SK-N-MC (cell line): ENCODE measurements at regions not wholly inside any gene's neighbourhood (a gene's known extent, or its start where the extent isn't known, plus 50 kb on each side); places are given as distances from the start of the nearest gene placed in this dataset.

ENCODE experiments used
- FOXP2 ChIP-seq: optimal IDR thresholded peaks from 2 replicates; pipeline ENCODE3; 2011; ENCODE audit warnings: mild to moderate bottlenecking, moderate library complexity; ENCODE audit not compliant: insufficient read depth; ENCODE audit errors: extremely low read length, control extremely low read depth
- POLR2AphosphoS5 ChIP-seq: IDR thresholded peaks from 2 replicates; pipeline ENCODE4 v1.6.1; 2012; ENCODE audit warnings: mild to moderate bottlenecking, low read depth, low read length, borderline replicate concordance

- TF ChIP-seq POLR2AphosphoS5 (no peak), FOXP2 (no peak)
Measured at GRCh38 chr1:14443164-14443787, 155.2 kb upstream of the KAZN start.
